SK-N-SH (cell line): ENCODE measurements at regions not wholly inside any gene's neighbourhood (a gene's known extent, or its start where the extent isn't known, plus 50 kb on each side); places are given as distances from the start of the nearest gene placed in this dataset.

Source experiments
- CTCF ChIA-PET: fragments of 300-600, 350-600 bp; formaldehyde crosslinking; extraction: SDS; loops from one replicate; lab custom pipeline; 2021; lab: Yijun Ruan, JAX
- POLR2A ChIA-PET: fragments of 350-600 bp; sonication (Branson Sonifier 250); formaldehyde crosslinking; extraction: SDS; loops from one replicate; lab custom pipeline; 2020; ENCODE audit warnings: antibody characterized with exemption, inconsistent platforms; lab: Yijun Ruan, JAX
- DNase-seq: peaks from one replicate; pipeline ENCODE4 v3.0.0; 2012
- H2AFZ ChIP-seq: fragments of 200-600 bp; sonication (generic); 2 replicates; pipeline ENCODE4 v1.8.1; 2016; ENCODE audit warnings: antibody characterized with exemption, mild to moderate bottlenecking, low read depth
- H3F3A ChIP-seq: fragments of 200-600 bp; sonication (generic); replicated peaks from 2 replicates; pipeline ENCODE3; 2016; ENCODE audit warnings: antibody characterized with exemption, mild to moderate bottlenecking; ENCODE audit not compliant: insufficient read depth
- H3K27ac ChIP-seq, 2 experiments: fragments of 200-500 bp in 1 of 2; fragments of 200-600 bp in 1 of 2; sonication (Bioruptor generic) in 1 of 2; sonication (generic), shearing (Covaris generic) in 1 of 2; 2 replicates each; pipeline versions ENCODE4 v1.5.1 to v1.6.1; 2014 to 2016; ENCODE audit warnings: low read depth in 2 of 2, inconsistent platforms in 1 of 2, low read length in 1 of 2, mild to moderate bottlenecking in 1 of 2, mixed read lengths in 1 of 2
- H3K27me3 ChIP-seq: fragments of 200-600 bp; sonication (generic), shearing (Covaris generic); 2 replicates; pipeline ENCODE4 v1.6.1; 2016; ENCODE audit warnings: mixed run types; ENCODE audit not compliant: insufficient read depth
- H3K36me3 ChIP-seq, 2 experiments: fragments of 200-500 bp in 1 of 2; fragments of 200-600 bp in 1 of 2; sonication (Bioruptor generic) in 1 of 2; sonication (generic) in 1 of 2; replicated peaks in 1 of 2; 2 replicates each; pipeline versions ENCODE3 to v1.5.1; 2014 to 2016; ENCODE audit warnings: low read length in 1 of 2, mild to moderate bottlenecking in 1 of 2; ENCODE audit not compliant: insufficient read depth in 2 of 2, control insufficient read depth in 1 of 2
- H3K4me1 ChIP-seq, 2 experiments: fragments of 200-500 bp in 1 of 2; fragments of 200-600 bp in 1 of 2; sonication (Bioruptor generic) in 1 of 2; sonication (generic), shearing (Covaris generic) in 1 of 2; 2 replicates each; pipeline versions ENCODE4 v1.5.1 to v1.6.1; 2014 to 2016; ENCODE audit warnings: low read depth in 1 of 2, low read length in 1 of 2, mixed run types in 1 of 2; ENCODE audit not compliant: insufficient read depth in 2 of 2, control insufficient read depth in 1 of 2
- H3K4me2 ChIP-seq: fragments of 200-600 bp; sonication (generic), shearing (Covaris generic); 2 replicates; pipeline ENCODE4 v1.6.1; 2017; ENCODE audit warnings: mixed run types
- H3K4me3 ChIP-seq, 2 experiments: fragments of 200-500 bp in 1 of 2; fragments of 200-600 bp in 1 of 2; sonication (Bioruptor generic) in 1 of 2; sonication (generic), shearing (Covaris generic) in 1 of 2; 2 replicates each; pipeline versions ENCODE4 v1.5.1 to v1.8.1; 2014 to 2016; ENCODE audit warnings: low read depth in 2 of 2, inconsistent platforms in 1 of 2, low read length in 1 of 2, mild to moderate bottlenecking in 1 of 2, mixed read lengths in 1 of 2, moderate library complexity in 1 of 2
- H3K79me2 ChIP-seq: fragments of 200-600 bp; sonication (generic); 2 replicates; pipeline ENCODE4 v1.8.1; 2017; ENCODE audit warnings: mild to moderate bottlenecking; ENCODE audit not compliant: insufficient read depth
- H3K9ac ChIP-seq: fragments of 200-600 bp; sonication (generic); 2 replicates; pipeline ENCODE4 v1.6.1; 2017; ENCODE audit warnings: mixed run types
- H3K9me2 ChIP-seq: fragments of 200-600 bp; sonication (generic); 2 replicates; pipeline ENCODE4 v1.6.1; 2017; ENCODE audit warnings: mixed run types
- H3K9me3 ChIP-seq: fragments of 200-600 bp; sonication (generic); 2 replicates; pipeline ENCODE4 v1.6.1; 2017; ENCODE audit warnings: mixed run types, mild to moderate bottlenecking, moderate library complexity
- H4K20me1 ChIP-seq: fragments of 200-600 bp; sonication (generic); 2 replicates; pipeline ENCODE4 v1.6.1; 2017; ENCODE audit warnings: mild to moderate bottlenecking, mixed run types; ENCODE audit not compliant: insufficient read depth
- ELF1 ChIP-seq: IDR thresholded peaks from 2 replicates; pipeline ENCODE4 v1.4.0; 2012
- EZH2phosphoT487 ChIP-seq: fragments of 200-600 bp; sonication (generic); IDR thresholded peaks from 2 replicates; pipeline ENCODE4 v1.6.1; 2017; ENCODE audit warnings: low read depth, mixed run types, mild to moderate bottlenecking, antibody characterized with exemption, moderate library complexity, borderline replicate concordance
- FOSL2 ChIP-seq: IDR thresholded peaks from 2 replicates; pipeline ENCODE4 v1.4.0; 2012; ENCODE audit warnings: low read depth, mild to moderate bottlenecking, moderate library complexity, borderline replicate concordance
- FOXJ3 ChIP-seq: sonication (generic); formaldehyde crosslinking; IDR thresholded peaks from 2 replicates; pipeline ENCODE4 v1.5.1; 2020; ENCODE audit warnings: mild to moderate bottlenecking, missing genetic modification reagents
- FOXM1 ChIP-seq: IDR thresholded peaks from 2 replicates; pipeline ENCODE4 v1.4.0; 2012; ENCODE audit warnings: low read depth, mild to moderate bottlenecking
- GABPA ChIP-seq: IDR thresholded peaks from 2 replicates; pipeline ENCODE4 v1.4.0; 2012; ENCODE audit warnings: low read depth, mild to moderate bottlenecking
- JUND ChIP-seq: IDR thresholded peaks from 2 replicates; pipeline ENCODE4 v1.4.0; 2012
- MAX ChIP-seq: IDR thresholded peaks from 2 replicates; pipeline ENCODE4 v1.4.0; 2012; ENCODE audit warnings: low read depth
- NFIC ChIP-seq: IDR thresholded peaks from 2 replicates; pipeline ENCODE4 v1.4.0; 2012; ENCODE audit warnings: borderline replicate concordance
- NRF1 ChIP-seq: IDR thresholded peaks from 2 replicates; pipeline ENCODE4 v1.6.1; 2012; ENCODE audit warnings: low read depth, mild to moderate bottlenecking, low read length
- POLR2AphosphoS5 ChIP-seq: IDR thresholded peaks from 2 replicates; pipeline ENCODE4 v1.6.1; 2012; ENCODE audit warnings: low read depth, low read length
- RAD21 ChIP-seq: IDR thresholded peaks from 2 replicates; pipeline ENCODE4 v1.6.1; 2012; ENCODE audit warnings: mild to moderate bottlenecking, low read length
- REST ChIP-seq: IDR thresholded peaks from 2 replicates; pipeline ENCODE4 v1.6.1; 2012; ENCODE audit warnings: mild to moderate bottlenecking, low read depth, low read length, moderate library complexity
- RXRA ChIP-seq: IDR thresholded peaks from 2 replicates; pipeline ENCODE4 v1.4.0; 2012; ENCODE audit warnings: low read depth, mild to moderate bottlenecking, borderline replicate concordance
- SMC3 ChIP-seq: IDR thresholded peaks from 2 replicates; pipeline ENCODE4 v1.6.1; 2012; ENCODE audit warnings: low read depth, low read length, improper control_type of control experiment
- TCF12 ChIP-seq: IDR thresholded peaks from 2 replicates; pipeline ENCODE4 v1.4.0; 2012
- TEAD4 ChIP-seq: IDR thresholded peaks from 2 replicates; pipeline ENCODE4 v1.4.0; 2012; ENCODE audit warnings: mild to moderate bottlenecking, borderline replicate concordance; ENCODE audit not compliant: insufficient read depth
- USF1 ChIP-seq: IDR thresholded peaks from 2 replicates; pipeline ENCODE4 v1.4.0; 2012; ENCODE audit warnings: low read depth, borderline replicate concordance
- YY1 ChIP-seq: IDR thresholded peaks from 2 replicates; pipeline ENCODE4 v1.4.0; 2012; ENCODE audit warnings: low read depth, mild to moderate bottlenecking
- WGBS: methylation state at CpG from one replicate; pipeline ENCODE4 v1.1.6; 2017; ENCODE audit warnings: low lambda C conversion rate; 5-methylcytosine and 5-hydroxymethylcytosine counted together
- TF ChIP-seq, protein P1 (sequence below): IDR thresholded peaks from 2 replicates; pipeline ENCODE4; 2012
- TF ChIP-seq, protein P2 (sequence below): fragments of 200-600 bp; sonication (generic); IDR thresholded peaks from 2 replicates; pipeline ENCODE4 v1.6.1; 2017; ENCODE audit warnings: antibody characterized with exemption, mild to moderate bottlenecking, moderate library complexity

GRCh38 chr19:30738047-30738446, 365.9 kb downstream of the ZNF536 start:
- H3K4me2 ChIP-seq: no peak overlapping the region
- H3K9me3 ChIP-seq: no peaks in the 10 kb centered on the region
- TF ChIP-seq, protein P1, sequence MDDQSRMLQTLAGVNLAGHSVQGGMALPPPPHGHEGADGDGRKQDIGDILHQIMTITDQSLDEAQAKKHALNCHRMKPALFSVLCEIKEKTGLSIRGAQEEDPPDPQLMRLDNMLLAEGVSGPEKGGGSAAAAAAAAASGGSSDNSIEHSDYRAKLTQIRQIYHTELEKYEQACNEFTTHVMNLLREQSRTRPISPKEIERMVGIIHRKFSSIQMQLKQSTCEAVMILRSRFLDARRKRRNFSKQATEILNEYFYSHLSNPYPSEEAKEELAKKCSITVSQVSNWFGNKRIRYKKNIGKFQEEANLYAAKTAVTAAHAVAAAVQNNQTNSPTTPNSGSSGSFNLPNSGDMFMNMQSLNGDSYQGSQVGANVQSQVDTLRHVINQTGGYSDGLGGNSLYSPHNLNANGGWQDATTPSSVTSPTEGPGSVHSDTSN: no peak
- TF ChIP-seq FOXJ3 (CRISPR knock-in tag): no peak
- TF ChIP-seq POLR2AphosphoS5: no peak
- no peak for TF ChIP-seq JUND
- no peak for TF ChIP-seq TCF12
- TF ChIP-seq USF1: no peak
- no peak for TF ChIP-seq TEAD4
- no peak for TF ChIP-seq EZH2phosphoT487
- TF ChIP-seq, all 33 proteins: peak for 0
- no peaks in the 10 kb centered on the region for H3K9me2 ChIP-seq
- no peaks in the 10 kb centered on the region for H4K20me1 ChIP-seq
- H3K27me3 ChIP-seq: no peaks in the 10 kb centered on the region
- H3K9ac ChIP-seq: no peak overlapping the region
- H3K4me3 ChIP-seq: no peak overlapping the region
- no peaks in the 10 kb centered on the region for H3F3A ChIP-seq
- H3K79me2 ChIP-seq: no peaks in the 10 kb centered on the region
- no peak overlapping the region for H2AFZ ChIP-seq
- DNase-seq: no peak
- ChIA-PET POLR2A (interaction anchor here (1.5 kb wide), 1 partner anchor 18 kb away, joined by 3 read pairs; no protein-coding TSS in a partner anchor), CTCF (interaction anchor here (0.9 to 5.7 kb wide), 7 partner anchors 11 to 818 kb away, joined by 3 to 35 read pairs (median 4); no protein-coding TSS in a partner anchor)
- 14% methylated on average over 2 of the region's 2 CpGs for WGBS
- peaks cover 0 to 62% of the 10 kb centered on the region in 2 experiments; a peak in 2 of 4 replicates for H3K4me1 ChIP-seq
- H3K27ac ChIP-seq: peak overlapping the region in 1 of 2 experiments; percentile 99; a peak in 1 of 4 replicates
- H3K36me3 ChIP-seq: no peaks in the 10 kb centered on the region

DNA sequence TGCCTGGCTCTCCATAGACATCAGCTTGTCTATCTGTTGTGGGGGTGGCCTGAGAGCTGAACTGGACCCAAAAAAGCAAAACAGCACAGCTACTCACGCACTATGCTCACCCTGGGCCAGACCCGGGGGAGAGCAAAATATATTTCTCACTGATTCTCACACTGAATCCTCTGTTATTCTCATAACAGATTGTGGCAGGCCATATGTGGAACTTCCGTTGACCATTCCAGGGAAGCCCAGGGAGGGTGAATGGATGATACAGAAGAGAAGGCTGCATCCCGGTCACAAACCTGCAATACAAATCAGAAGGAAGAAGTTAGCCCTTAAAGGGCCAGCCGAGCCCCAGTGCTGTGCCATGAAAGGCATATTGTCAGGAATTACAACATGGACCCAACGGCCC, 362.5 kb downstream of the ZNF536 start:
- POLR2A ChIA-PET: interaction anchor here (0.6 to 1.7 kb wide), 2 partner anchors 15 to 148 kb away, joined by 3 to 8 read pairs; no protein-coding TSS in a partner anchor
- Histone ChIP-seq H3K36me3 (no peaks in the 10 kb centered on the region), H3K9me2 (no peaks in the 10 kb centered on the region), H2AFZ (no peak overlapping the region), H3K4me2 (no peak overlapping the region), H3F3A (no peaks in the 10 kb centered on the region), H3K9me3 (no peaks in the 10 kb centered on the region), H3K4me1 (peaks cover 0 to 35% of the 10 kb centered on the region in 2 experiments; a peak in 2 of 4 replicates), H3K27me3 (no peaks in the 10 kb centered on the region), H3K79me2 (no peaks in the 10 kb centered on the region), H4K20me1 (no peaks in the 10 kb centered on the region), H3K9ac (no peak overlapping the region), H3K27ac (peak overlapping the region in 1 of 2 experiments; percentile 47; a peak in 1 of 4 replicates), H3K4me3 (no peak overlapping the region)
- WGBS: 31% methylated on average over 6 of the region's 6 CpGs
- CTCF ChIA-PET: interaction anchor here (0.6 to 5.7 kb wide), 12 partner anchors 8 to 1490 kb away, joined by 3 to 38 read pairs (median 4); no protein-coding TSS in a partner anchor
- DNase-seq: no peak
- TF ChIP-seq MAX (no peak), USF1 (no peak), FOSL2 (no peak), REST (no peak), NFIC (no peak), SMC3 (no peak), TCF12 (no peak), YY1 (no peak), ELF1 (no peak), RXRA (no peak), POLR2AphosphoS5 (no peak), NRF1 (no peak), GABPA (no peak), RAD21 (no peak), FOXM1 (no peak), EZH2phosphoT487 (no peak)
- TF ChIP-seq, protein P2, sequence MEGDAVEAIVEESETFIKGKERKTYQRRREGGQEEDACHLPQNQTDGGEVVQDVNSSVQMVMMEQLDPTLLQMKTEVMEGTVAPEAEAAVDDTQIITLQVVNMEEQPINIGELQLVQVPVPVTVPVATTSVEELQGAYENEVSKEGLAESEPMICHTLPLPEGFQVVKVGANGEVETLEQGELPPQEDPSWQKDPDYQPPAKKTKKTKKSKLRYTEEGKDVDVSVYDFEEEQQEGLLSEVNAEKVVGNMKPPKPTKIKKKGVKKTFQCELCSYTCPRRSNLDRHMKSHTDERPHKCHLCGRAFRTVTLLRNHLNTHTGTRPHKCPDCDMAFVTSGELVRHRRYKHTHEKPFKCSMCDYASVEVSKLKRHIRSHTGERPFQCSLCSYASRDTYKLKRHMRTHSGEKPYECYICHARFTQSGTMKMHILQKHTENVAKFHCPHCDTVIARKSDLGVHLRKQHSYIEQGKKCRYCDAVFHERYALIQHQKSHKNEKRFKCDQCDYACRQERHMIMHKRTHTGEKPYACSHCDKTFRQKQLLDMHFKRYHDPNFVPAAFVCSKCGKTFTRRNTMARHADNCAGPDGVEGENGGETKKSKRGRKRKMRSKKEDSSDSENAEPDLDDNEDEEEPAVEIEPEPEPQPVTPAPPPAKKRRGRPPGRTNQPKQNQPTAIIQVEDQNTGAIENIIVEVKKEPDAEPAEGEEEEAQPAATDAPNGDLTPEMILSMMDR: no peak
